Stomach (tissue), 8 donors: ENCODE measurements at regions not wholly inside any gene's neighbourhood (a gene's known extent, or its start where the extent isn't known, plus 50 kb on each side); places are given as distances from the start of the nearest gene placed in this dataset.
A peak's percentile ranks its signal among the peaks of the same experiment; 100 is the strongest.

ENCODE experiments used
- DNase-seq, 2 donors: peaks; one replicate each; pipeline versions ENCODE4 v3.0.0 to v3.0.0-alpha.2; 2013 to 2019
- H3K27ac ChIP-seq, 5 donors: fragments of 200-600 bp in 4 of 5; sonication (generic) in 4 of 5; one replicate each; pipeline ENCODE4 v1.5.1; 2013 to 2019; ENCODE audit warnings: mild to moderate bottlenecking in 1 of 5, moderate library complexity in 1 of 5
- H3K27me3 ChIP-seq, 3 donors: fragments of 200-600 bp; sonication (generic); one replicate each; pipeline ENCODE4 v1.5.1; 2017 to 2019; ENCODE audit warnings: mixed run types in 1 of 3
- H3K36me3 ChIP-seq, 4 donors: fragments of 200-600 bp; sonication (generic); 1 replicate in 3 of 4; 2 replicates in 1 of 4; pipeline ENCODE4 v1.5.1; 2016 to 2019
- H3K4me1 ChIP-seq, 4 donors: fragments of 200-600 bp; sonication (generic); one replicate each; pipeline ENCODE4 v1.5.1; 2016 to 2019
- H3K4me3 ChIP-seq, 4 donors: fragments of 200-600 bp; sonication (generic) in 3 of 4; one replicate each; pipeline ENCODE4 v1.5.1; 2016 to 2019; ENCODE audit warnings: mild to moderate bottlenecking in 1 of 4
- H3K9me3 ChIP-seq, 4 donors: fragments of 200-600 bp; sonication (generic); one replicate each; pipeline ENCODE4 v1.5.1; 2016 to 2019
- EP300 ChIP-seq: sonication (generic); formaldehyde crosslinking; IDR thresholded peaks from one replicate; pipeline ENCODE4 v1.6.1; 2017; ENCODE audit warnings: antibody characterized with exemption
- POLR2A ChIP-seq, 4 donors: fragments of 450-650 bp; IDR thresholded peaks; one replicate each; pipeline ENCODE4 v1.6.1; 2016; ENCODE audit warnings: antibody characterized with exemption in 4 of 4, control low read depth in 2 of 4, mild to moderate bottlenecking in 1 of 4, moderate library complexity in 1 of 4
- POLR2AphosphoS5 ChIP-seq, 3 donors: sonication (generic); formaldehyde crosslinking; IDR thresholded peaks; one replicate each; pipeline ENCODE4 v1.6.1; 2016; ENCODE audit warnings: antibody characterized with exemption in 3 of 3
- WGBS, 5 donors: extraction: QIAGEN DNeasy Blood & Tissue Kit in 3 of 5; methylation state at CpG; one replicate each; pipeline versions ENCODE4 v1.1.5 to v1.1.7; 2013 to 2018; 5-methylcytosine and 5-hydroxymethylcytosine counted together
- intact Hi-C: fragments of 100-400 bp; cut with DNase I; formaldehyde crosslinking; loops from one replicate; pipeline ENCODE4 v1.15.1; 2023; ENCODE audit warnings: low total_unique reads
- TF ChIP-seq, protein P1 (sequence below), 7 experiments: fragments of 450-650 bp in 4 of 7; fragments of 200-600 bp in 3 of 7; sonication (generic) in 3 of 7; IDR thresholded peaks; one replicate each; pipeline ENCODE4 v1.5.1; 2016 to 2019; ENCODE audit warnings: antibody characterized with exemption in 7 of 7, control low read depth in 2 of 7, mild to moderate bottlenecking in 1 of 7
- donor health status: healthy with polysubstance abuse.
- donor health status: Bipolar disorder and iron deficiency.
- donor health status: healthy.

DNA sequence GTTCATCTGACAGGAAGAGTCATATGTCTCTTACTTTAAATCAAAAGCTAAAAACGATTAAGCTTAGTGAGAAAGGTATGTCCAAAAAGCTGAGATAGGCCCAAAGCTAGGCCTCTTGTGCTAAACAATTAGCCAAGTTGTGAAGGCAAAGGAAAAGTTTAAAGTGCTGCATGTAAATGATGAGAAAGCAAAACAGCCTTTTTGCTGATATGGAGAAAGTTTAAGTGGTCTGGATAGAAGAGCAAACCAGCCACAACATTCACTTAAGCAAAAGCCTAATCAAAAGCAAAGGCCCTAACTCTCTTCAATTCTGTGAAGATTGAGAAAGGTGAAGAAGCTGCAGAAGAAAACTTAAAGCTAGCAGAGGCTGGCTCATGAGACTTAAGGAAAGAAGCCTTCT is 511.3 kb upstream of the FAM98A start:
- intact Hi-C loops = no loop called here
- no peak for DNase-seq

DNA sequence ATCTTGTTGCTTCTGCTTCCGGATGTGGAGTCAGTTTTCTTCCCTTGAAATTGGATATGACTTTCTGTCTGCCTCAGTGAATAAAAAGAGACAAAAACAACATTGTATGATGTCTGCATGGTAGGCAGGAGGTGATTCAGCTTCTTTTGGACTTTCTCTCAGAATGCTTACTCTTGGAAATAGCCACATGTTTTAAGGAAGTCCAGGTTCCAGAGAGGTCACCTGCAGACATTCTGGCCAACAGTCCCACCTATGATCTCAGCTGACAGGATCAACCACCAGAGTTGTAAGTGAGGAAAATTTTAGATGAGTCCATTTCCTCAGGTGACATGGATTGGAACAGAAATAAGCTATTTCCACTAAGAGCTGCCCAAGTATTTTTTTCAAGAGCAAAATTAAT is 508.7 kb upstream of the FAM98A start:
- H3K4me3 ChIP-seq = no peak overlapping the region
- 77 to 95% (median 88%) methylated on average over 1 of the region's 1 CpG for WGBS, 5 donors

More for the DNA sequence above, 511.3 kb upstream of the FAM98A start:
- Histone ChIP-seq H3K4me1 (no peaks in the 10 kb centered on the region), H3K36me3 (no peaks in the 10 kb centered on the region), H3K9me3 (no peaks in the 10 kb centered on the region), H3K27ac (no peak overlapping the region), H3K27me3 (no peaks in the 10 kb centered on the region), H3K4me3 (no peak overlapping the region)
- WGBS, 5 donors = 57 to 76% (median 66%) methylated on average over 1 of the region's 1 CpG
- TF ChIP-seq POLR2AphosphoS5 (IDR thresholded peaks at IDR 0.05) (no peak), EP300 (no peak), POLR2A (IDR thresholded peaks at IDR 0.05) (no peak)
- TF ChIP-seq, protein P1, sequence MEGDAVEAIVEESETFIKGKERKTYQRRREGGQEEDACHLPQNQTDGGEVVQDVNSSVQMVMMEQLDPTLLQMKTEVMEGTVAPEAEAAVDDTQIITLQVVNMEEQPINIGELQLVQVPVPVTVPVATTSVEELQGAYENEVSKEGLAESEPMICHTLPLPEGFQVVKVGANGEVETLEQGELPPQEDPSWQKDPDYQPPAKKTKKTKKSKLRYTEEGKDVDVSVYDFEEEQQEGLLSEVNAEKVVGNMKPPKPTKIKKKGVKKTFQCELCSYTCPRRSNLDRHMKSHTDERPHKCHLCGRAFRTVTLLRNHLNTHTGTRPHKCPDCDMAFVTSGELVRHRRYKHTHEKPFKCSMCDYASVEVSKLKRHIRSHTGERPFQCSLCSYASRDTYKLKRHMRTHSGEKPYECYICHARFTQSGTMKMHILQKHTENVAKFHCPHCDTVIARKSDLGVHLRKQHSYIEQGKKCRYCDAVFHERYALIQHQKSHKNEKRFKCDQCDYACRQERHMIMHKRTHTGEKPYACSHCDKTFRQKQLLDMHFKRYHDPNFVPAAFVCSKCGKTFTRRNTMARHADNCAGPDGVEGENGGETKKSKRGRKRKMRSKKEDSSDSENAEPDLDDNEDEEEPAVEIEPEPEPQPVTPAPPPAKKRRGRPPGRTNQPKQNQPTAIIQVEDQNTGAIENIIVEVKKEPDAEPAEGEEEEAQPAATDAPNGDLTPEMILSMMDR (IDR thresholded peaks at IDR 0.05) = no peak

DNA sequence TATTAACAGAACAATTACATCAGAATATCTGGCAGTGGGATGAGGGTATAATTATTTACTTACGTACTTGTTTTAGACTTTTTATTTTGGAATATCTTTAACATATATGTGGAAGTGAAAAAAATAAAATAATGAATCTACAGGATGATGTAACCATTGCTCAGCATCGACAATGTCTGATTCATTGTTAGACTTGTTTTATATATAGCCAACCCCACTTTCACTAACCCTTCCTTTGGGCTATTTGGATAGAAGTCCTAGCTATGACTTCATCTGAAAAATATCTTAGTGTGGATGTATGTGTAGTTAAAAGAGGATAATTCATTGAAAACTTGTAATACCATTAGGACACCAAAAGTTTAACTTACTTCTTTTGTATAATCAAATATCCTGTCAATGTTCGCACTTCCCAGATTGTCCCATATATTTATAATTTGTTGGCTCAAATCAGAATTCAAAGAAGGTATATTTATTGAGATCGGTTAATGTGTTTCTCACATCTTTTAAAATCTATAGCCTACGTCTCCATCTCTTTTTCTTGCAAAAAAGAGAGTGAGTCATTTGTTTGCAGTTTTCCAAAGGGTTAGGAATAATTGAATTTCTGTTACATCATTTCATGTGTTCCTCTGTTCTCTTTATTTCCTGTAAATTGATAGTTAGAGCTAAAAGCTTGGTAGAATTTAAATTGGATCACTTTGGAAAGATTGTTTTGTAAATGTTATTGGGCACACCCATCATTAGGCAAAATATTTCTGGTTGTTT is 506.1 kb upstream of the FAM98A start:
- WGBS, 5 donors = 68 to 81% (median 69%) methylated on average over 5 of the region's 5 CpGs
- intact Hi-C loops = no loop called here

More for the DNA sequence above, 508.7 kb upstream of the FAM98A start:
- no peaks in the 10 kb centered on the region for H3K9me3 ChIP-seq
- no peak for DNase-seq
- no peaks in the 10 kb centered on the region for H3K27me3 ChIP-seq
- TF ChIP-seq POLR2A (IDR thresholded peaks at IDR 0.05) = no peak
- TF ChIP-seq, protein P1 (IDR thresholded peaks at IDR 0.05) = no peak
- no peak for TF ChIP-seq POLR2AphosphoS5 (IDR thresholded peaks at IDR 0.05)
- TF ChIP-seq EP300 = no peak
- no peaks in the 10 kb centered on the region for H3K36me3 ChIP-seq
- intact Hi-C loops = no loop called here
- H3K4me1 ChIP-seq = no peaks in the 10 kb centered on the region
- H3K27ac ChIP-seq = no peak overlapping the region

DNA sequence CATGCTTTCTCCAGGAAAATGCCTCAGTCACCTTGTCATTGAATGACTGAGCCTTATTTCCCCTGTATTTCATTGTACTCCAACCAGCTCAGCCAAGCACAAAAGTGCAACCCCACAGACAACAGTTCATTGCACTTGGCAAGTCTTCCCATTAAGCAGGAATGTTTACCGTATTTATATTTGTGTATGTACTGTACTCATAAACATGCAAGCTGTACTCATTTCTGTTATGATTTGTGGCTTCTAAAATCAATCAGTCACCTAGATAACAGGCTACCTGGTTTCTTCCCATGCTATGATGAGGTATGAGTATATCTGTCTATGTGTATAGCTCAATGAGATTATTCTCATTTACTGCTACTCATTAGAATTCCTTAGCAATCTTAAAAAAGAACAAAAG is 505.5 kb upstream of the FAM98A start:
- H3K27ac ChIP-seq = no peak overlapping the region
- H3K4me1 ChIP-seq = no peaks in the 10 kb centered on the region
- H3K9me3 ChIP-seq = no peaks in the 10 kb centered on the region
- H3K4me3 ChIP-seq = no peak overlapping the region
- DNase-seq = no peak
- no peaks in the 10 kb centered on the region for H3K36me3 ChIP-seq
- intact Hi-C loops = no loop called here
- H3K27me3 ChIP-seq = no peaks in the 10 kb centered on the region
- WGBS, 5 donors = 66 to 84% (median 75%) methylated on average over 1 of the region's 1 CpG
- TF ChIP-seq POLR2A (IDR thresholded peaks at IDR 0.05) (no peak), POLR2AphosphoS5 (IDR thresholded peaks at IDR 0.05) (no peak)
- TF ChIP-seq, protein P1 (IDR thresholded peaks at IDR 0.05) = no peak

More for the DNA sequence above, 506.1 kb upstream of the FAM98A start:
- Histone ChIP-seq H3K36me3 (no peaks in the 10 kb centered on the region), H3K4me1 (no peaks in the 10 kb centered on the region), H3K27me3 (no peaks in the 10 kb centered on the region), H3K4me3 (no peak overlapping the region), H3K9me3 (no peaks in the 10 kb centered on the region), H3K27ac (no peak overlapping the region)
- peak in 1 of 2 donors; percentile 15 for DNase-seq
- no peak for TF ChIP-seq EP300
- TF ChIP-seq, protein P1 (IDR thresholded peaks at IDR 0.05) = no peak
- no peak for TF ChIP-seq POLR2AphosphoS5 (IDR thresholded peaks at IDR 0.05)
